Esophagus (tissue), 2 donors: ENCODE measurements at regions not wholly inside any gene's neighbourhood (a gene's known extent, or its start where the extent isn't known, plus 50 kb on each side); places are given as distances from the start of the nearest gene placed in this dataset.

Experiments
- H3K27ac ChIP-seq, 2 donors: one replicate each; pipeline ENCODE4 v1.5.1; 2013; ENCODE audit warnings: low read depth in 2 of 2, mild to moderate bottlenecking in 2 of 2, inconsistent platforms in 1 of 2, low read length in 1 of 2, moderate library complexity in 1 of 2
- H3K27me3 ChIP-seq, 2 donors: one replicate each; pipeline ENCODE4 v1.6.1; 2013; ENCODE audit warnings: low read length in 2 of 2, control low read depth in 1 of 2, mild to moderate bottlenecking in 1 of 2; ENCODE audit not compliant: insufficient read depth in 2 of 2, control insufficient read depth in 1 of 2
- H3K36me3 ChIP-seq, 2 donors: one replicate each; pipeline ENCODE4 v1.6.1; 2013; ENCODE audit warnings: low read length in 1 of 2; ENCODE audit not compliant: control insufficient read depth in 2 of 2, insufficient read depth in 2 of 2
- H3K4me1 ChIP-seq, 2 donors: one replicate each; pipeline ENCODE4 v1.6.1; 2013; ENCODE audit warnings: low read length in 1 of 2; ENCODE audit not compliant: control insufficient read depth in 2 of 2, insufficient read depth in 2 of 2
- H3K4me3 ChIP-seq, 2 donors: one replicate each; pipeline ENCODE4 v1.5.1; 2013; ENCODE audit warnings: low read length in 2 of 2, mild to moderate bottlenecking in 2 of 2, low read depth in 1 of 2, moderate library complexity in 1 of 2
- H3K9me3 ChIP-seq, 2 donors: one replicate each; pipeline ENCODE4 v1.6.1; 2013; ENCODE audit warnings: mild to moderate bottlenecking in 2 of 2, low read depth in 1 of 2, low read length in 1 of 2, moderate library complexity in 1 of 2; ENCODE audit not compliant: control insufficient read depth in 2 of 2, insufficient read depth in 1 of 2
- WGBS, 2 donors: extraction: QIAGEN DNeasy Blood & Tissue Kit; methylation state at CpG; one replicate each; pipeline ENCODE4 v1.1.7; 2013; 5-methylcytosine and 5-hydroxymethylcytosine counted together
- donor health status: healthy with polysubstance abuse.
- donor health status: Bipolar disorder and iron deficiency.

DNA sequence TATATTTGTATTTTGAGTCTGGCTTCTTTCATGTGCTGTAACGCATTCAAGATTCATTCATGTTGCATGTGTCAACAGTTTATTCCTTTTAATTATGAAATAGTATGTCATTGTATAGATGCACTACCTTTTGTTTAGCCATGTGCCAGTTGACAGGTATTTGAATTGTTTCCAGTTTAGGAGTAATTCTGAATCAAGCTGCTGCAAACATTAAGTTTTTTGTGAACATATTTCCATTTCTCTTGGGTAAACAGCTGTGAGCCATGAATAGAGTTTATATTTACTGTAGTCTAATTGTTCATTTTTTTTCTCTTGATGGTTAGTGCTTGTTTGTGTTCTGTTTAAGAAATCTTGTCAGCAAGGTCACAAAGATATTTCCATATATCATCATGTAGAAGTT lies 142.4 kb upstream of the RIPOR2 start:
- Histone ChIP-seq H3K27ac (no peak overlapping the region), H3K4me1 (no peaks in the 10 kb centered on the region), H3K27me3 (no peaks in the 10 kb centered on the region), H3K4me3 (no peak overlapping the region), H3K9me3 (no peaks in the 10 kb centered on the region), H3K36me3 (no peaks in the 10 kb centered on the region)
- 51 to 75% methylated on average over 1 of the region's 1 CpG for WGBS, 2 donors

DNA sequence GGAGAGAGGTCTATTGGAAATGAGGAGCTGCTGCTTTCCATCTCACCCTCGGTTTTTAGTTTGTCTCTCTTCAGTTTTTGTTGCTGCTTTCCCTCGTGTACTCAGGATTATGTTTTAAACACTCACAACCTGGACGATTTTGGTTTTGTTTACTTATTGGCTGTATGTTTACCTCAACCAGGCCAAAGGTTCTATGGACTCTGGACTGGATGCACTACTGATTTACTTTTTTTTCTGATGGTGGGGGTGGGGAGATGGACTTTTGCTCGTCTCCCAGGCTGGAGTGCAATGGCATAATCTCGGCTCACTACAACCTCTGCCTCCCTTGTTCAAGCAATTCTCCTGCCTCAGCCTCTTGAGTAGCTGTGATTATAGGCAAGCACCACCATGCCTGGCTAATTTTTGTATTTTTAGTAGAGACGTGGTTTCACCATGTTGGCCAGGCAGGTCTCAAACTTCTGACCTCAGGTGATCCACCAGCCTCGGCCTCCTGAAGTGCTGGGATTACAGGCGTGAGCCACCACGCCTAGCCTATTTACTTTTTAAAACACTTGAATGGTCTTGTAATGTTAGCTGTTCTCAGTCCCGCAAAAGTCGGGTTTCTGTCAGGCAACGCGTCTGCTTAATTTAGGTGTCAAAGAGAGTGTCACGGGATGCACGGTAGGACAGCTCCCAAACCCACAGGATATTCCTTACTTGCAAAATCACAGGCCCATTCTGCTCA lies 148.2 kb upstream of the RIPOR2 start:
- WGBS, 2 donors, result 80 to 85% methylated on average over 15 of the region's 15 CpGs
- no peaks in the 10 kb centered on the region for H3K36me3 ChIP-seq
- no peak overlapping the region for H3K27ac ChIP-seq
- H3K4me1 ChIP-seq, result no peaks in the 10 kb centered on the region
- H3K27me3 ChIP-seq, result no peaks in the 10 kb centered on the region
- H3K9me3 ChIP-seq, result no peaks in the 10 kb centered on the region
- no peak overlapping the region for H3K4me3 ChIP-seq

- no peaks in the 10 kb centered on the region for H3K27me3 ChIP-seq
- H3K27ac ChIP-seq, result no peak overlapping the region
Measured at GRCh38 chr6:25084508-25084833, 148.7 kb upstream of the RIPOR2 start.

GRCh38 chr6:25085756-25086155 lies 150.0 kb upstream of the RIPOR2 start:
- H3K27me3 ChIP-seq, result no peaks in the 10 kb centered on the region
- H3K27ac ChIP-seq, result no peak overlapping the region
- WGBS, 2 donors, result 23 to 34% methylated on average over 1 of the region's 1 CpG
- H3K36me3 ChIP-seq, result no peaks in the 10 kb centered on the region
- no peaks in the 10 kb centered on the region for H3K9me3 ChIP-seq
- no peaks in the 10 kb centered on the region for H3K4me1 ChIP-seq
- H3K4me3 ChIP-seq, result no peak overlapping the region

More at GRCh38 chr6:25084508-25084833, 148.7 kb upstream of the RIPOR2 start:
- H3K4me3 ChIP-seq, result no peak overlapping the region
- WGBS, 2 donors, result 85 to 86% methylated on average over 1 of the region's 1 CpG
- H3K9me3 ChIP-seq, result no peaks in the 10 kb centered on the region
- no peaks in the 10 kb centered on the region for H3K36me3 ChIP-seq
- H3K4me1 ChIP-seq, result no peaks in the 10 kb centered on the region

- whole genome bisulfite sequencing, 2 donors, result 87% methylated on average over 9 of the region's 9 CpGs
Measured at GRCh38 chr6:25086500-25087091, 150.8 kb upstream of the RIPOR2 start.

GRCh38 chr6:25088513-25088912 lies 152.8 kb upstream of the RIPOR2 start:
- H3K9me3 ChIP-seq, result no peaks in the 10 kb centered on the region
- no peaks in the 10 kb centered on the region for H3K27me3 ChIP-seq
- H3K36me3 ChIP-seq, result no peaks in the 10 kb centered on the region
- H3K4me3 ChIP-seq, result no peak overlapping the region
- WGBS, 2 donors, result 80 to 83% methylated on average over 5 of the region's 5 CpGs
- no peaks in the 10 kb centered on the region for H3K4me1 ChIP-seq
- peak overlapping the region in 1 of 2 donors; percentile 3 for H3K27ac ChIP-seq

More at GRCh38 chr6:25086500-25087091, 150.8 kb upstream of the RIPOR2 start:
- H3K4me3 ChIP-seq, result no peak overlapping the region
- H3K36me3 ChIP-seq, result no peaks in the 10 kb centered on the region
- no peaks in the 10 kb centered on the region for H3K27me3 ChIP-seq
- no peaks in the 10 kb centered on the region for H3K9me3 ChIP-seq
- no peaks in the 10 kb centered on the region for H3K4me1 ChIP-seq
- H3K27ac ChIP-seq, result no peak overlapping the region

GRCh38 chr6:25089442-25089841 lies 153.7 kb upstream of the RIPOR2 start:
- Histone ChIP-seq H3K4me3 (no peak overlapping the region), H3K4me1 (no peaks in the 10 kb centered on the region), H3K27ac (no peak overlapping the region), H3K9me3 (no peaks in the 10 kb centered on the region), H3K36me3 (no peaks in the 10 kb centered on the region), H3K27me3 (no peaks in the 10 kb centered on the region)
- WGBS, 2 donors, result 46 to 70% methylated on average over 2 of the region's 2 CpGs

GRCh38 chr6:25094726-25095125 lies 159.0 kb upstream of the RIPOR2 start:
- Histone ChIP-seq H3K27ac (no peak overlapping the region), H3K36me3 (no peaks in the 10 kb centered on the region), H3K4me1 (no peaks in the 10 kb centered on the region), H3K27me3 (no peaks in the 10 kb centered on the region), H3K9me3 (no peaks in the 10 kb centered on the region), H3K4me3 (no peak overlapping the region)
- WGBS, 2 donors, result 83 to 86% methylated on average over 4 of the region's 4 CpGs

DNA sequence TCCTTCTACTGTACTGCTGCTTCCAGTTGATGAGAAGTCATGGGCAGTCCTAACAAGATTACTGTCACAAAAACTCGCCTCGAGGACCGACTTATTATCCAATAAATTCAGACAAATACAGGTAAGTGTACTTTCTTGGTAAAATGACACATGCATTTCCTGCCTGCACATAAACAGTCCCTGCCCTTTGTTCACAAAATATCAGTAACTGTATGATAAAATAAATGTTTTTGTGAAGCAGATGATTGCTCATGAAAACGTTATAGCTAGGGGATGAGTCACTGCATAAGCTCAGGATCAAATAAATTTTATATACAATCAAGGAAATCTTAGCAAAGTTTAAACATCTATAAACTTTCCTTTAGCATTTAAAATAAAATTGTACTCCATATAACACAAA lies 164.5 kb upstream of the RIPOR2 start:
- H3K36me3 ChIP-seq, result no peaks in the 10 kb centered on the region
- no peaks in the 10 kb centered on the region for H3K9me3 ChIP-seq
- H3K4me3 ChIP-seq, result no peak overlapping the region
- no peaks in the 10 kb centered on the region for H3K4me1 ChIP-seq
- no peak overlapping the region for H3K27ac ChIP-seq
- H3K27me3 ChIP-seq, result no peaks in the 10 kb centered on the region
- 42 to 51% methylated on average over 4 of the region's 4 CpGs for WGBS, 2 donors

GRCh38 chr6:25103603-25104002 lies 167.8 kb upstream of the RIPOR2 start:
- Histone ChIP-seq H3K27me3 (no peaks in the 10 kb centered on the region), H3K27ac (no peak overlapping the region), H3K4me3 (no peak overlapping the region), H3K4me1 (no peaks in the 10 kb centered on the region), H3K36me3 (no peaks in the 10 kb centered on the region), H3K9me3 (no peaks in the 10 kb centered on the region)
- 62 to 72% methylated on average over 3 of the region's 3 CpGs for WGBS, 2 donors
